HCT116 (cell line): ENCODE measurements at regions not wholly inside any gene's neighbourhood (a gene's known extent, or its start where the extent isn't known, plus 50 kb on each side); places are given as distances from the start of the nearest gene placed in this dataset.

ENCODE experiments used
- ATAC-seq: fragments of 200-7000 bp; cut with Tn5 transposase; 2 replicates; pipeline ENCODE4 v1.9.1; 2020; ENCODE audit warnings: mild to moderate bottlenecking, moderate library complexity
- BruUV-seq: library from RNA; stranded (reverse); fragments of 400-500 nt; replicated peaks from 2 replicates; lab custom pipeline; 2021; lab: Mats Ljungman, UMichigan
- CTCF ChIA-PET: fragments of 300-600 bp; sonication (Branson Sonifier 250); formaldehyde crosslinking; loops from one replicate; lab custom pipeline; 2021; ENCODE audit warnings: antibody characterized with exemption; lab: Charles Lee
- POLR2A ChIA-PET: fragments of 300-600, 350-600 bp; sonication (Branson Sonifier 250); formaldehyde crosslinking; loops from one replicate; lab custom pipeline; 2021; ENCODE audit warnings: antibody characterized with exemption; lab: Charles Lee
- RAD21 ChIA-PET, 2 experiments: fragments of 300-600 bp; sonication (Branson Sonifier 250); formaldehyde crosslinking; loops; one replicate each; lab custom pipeline; 2023; ENCODE audit warnings: low total read pairs in 2 of 2; ENCODE audit not compliant: uncharacterized antibody in 2 of 2, unreplicated experiment in 2 of 2, low non-redundant PET in 1 of 2; lab: Charles Lee
- DNase-seq: peaks from one replicate; pipeline ENCODE4 v3.0.0-alpha.2; 2010; ENCODE audit warnings: low read depth, low spot score
- H2AFZ ChIP-seq: fragments of 200-600 bp; shearing (Covaris generic), sonication (generic); 2 replicates; pipeline ENCODE4 v1.6.1; 2017; ENCODE audit warnings: low read depth, mixed run types, mixed read lengths, antibody characterized with exemption, low read length; ENCODE audit not compliant: poor library complexity, severe bottlenecking
- H3K27ac ChIP-seq: 2 replicates; pipeline ENCODE4 v1.5.1; 2012; ENCODE audit warnings: low read depth, low read length
- H3K27me3 ChIP-seq: fragments of 200-600 bp; sonication (generic); 2 replicates; pipeline ENCODE4 v1.6.1; 2016; ENCODE audit warnings: mixed run types, low read length, mixed read lengths; ENCODE audit not compliant: insufficient read depth
- H3K36me3 ChIP-seq, 2 experiments: fragments of 200-500 bp in 1 of 2; fragments of 200-600 bp in 1 of 2; sonication (Bioruptor generic) in 1 of 2; sonication (generic) in 1 of 2; 2 replicates each; pipeline versions ENCODE4 v1.5.1 to v1.6.1; 2014 to 2016; ENCODE audit warnings: low read length in 2 of 2, inconsistent platforms in 1 of 2, mixed read lengths in 1 of 2, mixed run types in 1 of 2; ENCODE audit not compliant: insufficient read depth in 2 of 2, control insufficient read depth in 1 of 2
- H3K4me1 ChIP-seq, 2 experiments: fragments of 200-600 bp in 1 of 2; sonication (generic) in 1 of 2; 2 replicates each; pipeline versions ENCODE4 v1.5.1 to v1.6.1; 2012 to 2017; ENCODE audit warnings: low read length in 2 of 2, inconsistent platforms in 1 of 2, mild to moderate bottlenecking in 1 of 2, mixed read lengths in 1 of 2, mixed run types in 1 of 2, moderate library complexity in 1 of 2; ENCODE audit not compliant: insufficient read depth in 2 of 2, control insufficient read depth in 1 of 2
- H3K4me2 ChIP-seq: fragments of 200-600 bp; sonication (generic); 2 replicates; pipeline ENCODE4 v1.6.1; 2017; ENCODE audit warnings: mixed run types, low read length, mixed read lengths
- H3K4me3 ChIP-seq, 2 experiments: fragments of 200-600 bp in 1 of 2; sonication (generic) in 1 of 2; replicated peaks in 1 of 2; 2 replicates each; pipeline ENCODE4 v1.5.1; 2011 to 2016; ENCODE audit warnings: low read length in 2 of 2, control low read depth in 1 of 2, low read depth in 1 of 2, mild to moderate bottlenecking in 1 of 2, mixed read lengths in 1 of 2, mixed run types in 1 of 2
- H3K79me2 ChIP-seq: fragments of 200-600 bp; sonication (generic); 2 replicates; pipeline ENCODE4 v1.6.1; 2017; ENCODE audit warnings: mild to moderate bottlenecking, mixed run types, low read length, moderate library complexity, mixed read lengths; ENCODE audit not compliant: insufficient read depth
- H3K9ac ChIP-seq: fragments of 200-600 bp; sonication (generic); 2 replicates; pipeline ENCODE4 v1.6.1; 2016; ENCODE audit warnings: low read length, mixed read lengths
- H3K9me2 ChIP-seq: fragments of 200-600 bp; sonication (generic), shearing (Covaris generic); 2 replicates; pipeline ENCODE4 v1.6.1; 2017; ENCODE audit warnings: mixed run types, mild to moderate bottlenecking, moderate library complexity; ENCODE audit not compliant: insufficient read depth
- H3K9me3 ChIP-seq, 2 experiments: fragments of 200-500 bp in 1 of 2; fragments of 200-600 bp in 1 of 2; sonication (Bioruptor generic) in 1 of 2; sonication (generic) in 1 of 2; 2 replicates each; pipeline ENCODE4 v1.6.1; 2014 to 2017; ENCODE audit warnings: low read length in 2 of 2, mixed read lengths in 2 of 2, inconsistent platforms in 1 of 2, low read depth in 1 of 2, mild to moderate bottlenecking in 1 of 2, mixed run types in 1 of 2, moderate library complexity in 1 of 2; ENCODE audit not compliant: control insufficient read depth in 1 of 2, insufficient read depth in 1 of 2
- H4K20me1 ChIP-seq: fragments of 200-600 bp; sonication (generic), shearing (Covaris generic); 2 replicates; pipeline ENCODE4 v1.6.1; 2017; ENCODE audit warnings: mixed run types, mild to moderate bottlenecking, moderate library complexity; ENCODE audit not compliant: insufficient read depth
- ATF3 ChIP-seq: IDR thresholded peaks from 2 replicates; pipeline ENCODE4 v1.6.1; 2012
- CBX3 ChIP-seq: IDR thresholded peaks from 2 replicates; pipeline ENCODE4 v1.6.1; 2012; ENCODE audit warnings: low read depth
- CEBPB ChIP-seq: IDR thresholded peaks from 2 replicates; pipeline ENCODE4 v1.6.1; 2012; ENCODE audit warnings: low read depth
- EGR1 ChIP-seq: IDR thresholded peaks from 2 replicates; pipeline ENCODE4 v1.6.1; 2012; ENCODE audit warnings: low read depth
- EZH2 ChIP-seq: fragments of 200-600 bp; sonication (generic); IDR thresholded peaks from 2 replicates; pipeline ENCODE4 v1.6.1; 2017; ENCODE audit warnings: antibody characterized with exemption, mixed run types
- FOSL1 ChIP-seq: IDR thresholded peaks from 2 replicates; pipeline ENCODE4 v1.6.1; 2012; ENCODE audit warnings: low read depth
- POLR2A ChIP-seq: IDR thresholded peaks from 2 replicates; pipeline ENCODE4 v1.7.0; 2011; ENCODE audit warnings: borderline replicate concordance; ENCODE audit not compliant: insufficient read depth, insufficient read length; ENCODE audit errors: extremely low read depth
- POLR2AphosphoS5 ChIP-seq: IDR thresholded peaks from 2 replicates; pipeline ENCODE4 v1.6.1; 2011; ENCODE audit warnings: mild to moderate bottlenecking, low read depth, low read length, moderate library complexity
- RAD21 ChIP-seq: IDR thresholded peaks from 2 replicates; pipeline ENCODE4 v1.6.1; 2012; ENCODE audit warnings: low read depth, mild to moderate bottlenecking
- REST ChIP-seq: IDR thresholded peaks from 2 replicates; pipeline ENCODE4 v1.6.1; 2012; ENCODE audit warnings: low read depth
- SIN3A ChIP-seq: IDR thresholded peaks from 2 replicates; pipeline ENCODE4 v1.6.1; 2012; ENCODE audit warnings: low read depth
- SP1 ChIP-seq: IDR thresholded peaks from 2 replicates; pipeline ENCODE4 v1.6.1; 2012; ENCODE audit warnings: low read depth
- SRF ChIP-seq: IDR thresholded peaks from 2 replicates; pipeline ENCODE4 v1.6.1; 2012; ENCODE audit warnings: low read depth
- YY1 ChIP-seq: IDR thresholded peaks from 2 replicates; pipeline ENCODE4 v1.6.1; 2011; ENCODE audit warnings: low read length, low read depth, moderate library complexity, mild to moderate bottlenecking; ENCODE audit not compliant: insufficient replicate concordance; ENCODE audit errors: extremely low read depth
- ZFX ChIP-seq: fragments of 450-650 bp; IDR thresholded peaks from 2 replicates; pipeline ENCODE4 v1.6.1; 2017
- ZNF274 ChIP-seq: fragments of 200-500 bp; sonication (Bioruptor generic); IDR thresholded peaks from 2 replicates; pipeline ENCODE4 v1.6.1; 2014; ENCODE audit warnings: mild to moderate bottlenecking, low read depth, low read length, inconsistent platforms
- intact Hi-C: fragments of 100-400 bp; cut with micrococcal nuclease; formaldehyde crosslinking; loops from 2 replicates; pipeline ENCODE4 v1.10.0; 2022
- TF ChIP-seq, protein P1 (sequence below): IDR thresholded peaks from 2 replicates; pipeline ENCODE4 v1.6.1; 2011; ENCODE audit warnings: mild to moderate bottlenecking, low read length, moderate library complexity; ENCODE audit not compliant: insufficient replicate concordance; ENCODE audit errors: extremely low read depth

DNA sequence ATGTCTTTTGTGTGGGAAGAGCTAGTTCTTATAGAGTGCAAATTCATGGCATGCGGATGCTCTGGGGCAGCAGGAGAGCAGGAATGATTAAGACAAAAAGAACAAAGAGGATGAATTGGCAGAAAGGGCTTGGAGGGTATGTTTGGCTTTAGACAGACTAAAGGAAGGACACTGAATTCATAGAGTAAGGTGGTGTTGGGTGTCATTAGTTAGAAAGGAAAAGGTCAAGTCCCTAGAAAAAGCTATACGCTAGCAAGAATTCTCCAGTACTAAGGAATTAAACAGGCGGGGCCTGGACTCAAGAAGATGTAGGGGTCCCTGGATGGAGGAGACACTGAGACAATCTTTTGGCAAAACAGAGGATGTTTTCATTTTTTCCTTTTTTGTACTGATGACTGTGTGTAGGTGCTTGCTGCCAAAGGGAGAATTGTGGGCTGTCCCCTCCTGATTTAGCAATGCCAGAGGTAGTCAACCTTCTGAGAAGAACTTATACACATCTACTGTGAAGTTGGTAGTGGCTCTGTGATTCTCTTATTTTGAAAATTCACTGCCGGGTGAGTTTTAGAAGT is 391.0 kb downstream of the SPRY1 start:
- no peaks in the 10 kb centered on the region for H3K27me3 ChIP-seq
- no peak overlapping the region for H3K27ac ChIP-seq
- H2AFZ ChIP-seq: no peak overlapping the region
- ChIA-PET RAD21 (no interaction called here), POLR2A (no interaction called here), CTCF (interaction anchor here (1.2 kb wide), 1 partner anchor 15 kb away, joined by 3 read pairs; no protein-coding TSS in a partner anchor)
- intact Hi-C loops: no loop called here
- H3K79me2 ChIP-seq: no peaks in the 10 kb centered on the region
- no peak overlapping the region for H3K4me3 ChIP-seq
- DNase-seq (no peak), ATAC-seq (no peak)
- no peaks in the 10 kb centered on the region for H3K9me2 ChIP-seq
- H3K4me2 ChIP-seq: no peak overlapping the region
- TF ChIP-seq POLR2AphosphoS5: no peak
- no peak for TF ChIP-seq SRF
- TF ChIP-seq CEBPB: no peak
- no peak for TF ChIP-seq EZH2
- TF ChIP-seq REST: no peak
- no peak for TF ChIP-seq FOSL1
- no peak for TF ChIP-seq RAD21
- no peak for TF ChIP-seq CBX3
- no peak for TF ChIP-seq ZFX
- TF ChIP-seq, protein P1, sequence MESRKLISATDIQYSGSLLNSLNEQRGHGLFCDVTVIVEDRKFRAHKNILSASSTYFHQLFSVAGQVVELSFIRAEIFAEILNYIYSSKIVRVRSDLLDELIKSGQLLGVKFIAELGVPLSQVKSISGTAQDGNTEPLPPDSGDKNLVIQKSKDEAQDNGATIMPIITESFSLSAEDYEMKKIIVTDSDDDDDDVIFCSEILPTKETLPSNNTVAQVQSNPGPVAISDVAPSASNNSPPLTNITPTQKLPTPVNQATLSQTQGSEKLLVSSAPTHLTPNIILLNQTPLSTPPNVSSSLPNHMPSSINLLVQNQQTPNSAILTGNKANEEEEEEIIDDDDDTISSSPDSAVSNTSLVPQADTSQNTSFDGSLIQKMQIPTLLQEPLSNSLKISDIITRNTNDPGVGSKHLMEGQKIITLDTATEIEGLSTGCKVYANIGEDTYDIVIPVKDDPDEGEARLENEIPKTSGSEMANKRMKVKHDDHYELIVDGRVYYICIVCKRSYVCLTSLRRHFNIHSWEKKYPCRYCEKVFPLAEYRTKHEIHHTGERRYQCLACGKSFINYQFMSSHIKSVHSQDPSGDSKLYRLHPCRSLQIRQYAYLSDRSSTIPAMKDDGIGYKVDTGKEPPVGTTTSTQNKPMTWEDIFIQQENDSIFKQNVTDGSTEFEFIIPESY: no peak
- TF ChIP-seq SP1: no peak
- no peak for TF ChIP-seq YY1
- no peak for TF ChIP-seq ATF3
- no peak for TF ChIP-seq ZNF274
- no peak for TF ChIP-seq EGR1
- TF ChIP-seq POLR2A: no peak
- no peak for TF ChIP-seq SIN3A
- no TSS peak for BruUV-seq
- H4K20me1 ChIP-seq: no peaks in the 10 kb centered on the region
- no peaks in the 10 kb centered on the region for H3K9me3 ChIP-seq
- H3K9ac ChIP-seq: no peak overlapping the region
- H3K36me3 ChIP-seq: no peaks in the 10 kb centered on the region
- H3K4me1 ChIP-seq: no peaks in the 10 kb centered on the region
